Right renal cortex interstitium (tissue), 3 donors: ENCODE measurements at regions not wholly inside any gene's neighbourhood (a gene's known extent, or its start where the extent isn't known, plus 50 kb on each side); places are given as distances from the start of the nearest gene placed in this dataset.

Experiments
- DNase-seq, 3 donors: peaks; one replicate each; pipeline ENCODE4 v3.0.0-alpha.2; 2013; ENCODE audit warnings: low read depth in 3 of 3, low spot score in 2 of 3

- DNase-seq: no peak
These were observed 72.4 kb upstream of the ADCY1 start for GRCh38 chr7:45501791-45502190.

GRCh38 chr7:45506059-45506458, 68.1 kb upstream of the ADCY1 start:
- DNase-seq: no peak

GRCh38 chr7:45509222-45509621, 64.9 kb upstream of the ADCY1 start:
- no peak for DNase-seq

GRCh38 chr7:45511721-45512597, 62.2 kb upstream of the ADCY1 start:
- no peak for DNase-seq

GRCh38 chr7:45514944-45515343, 59.2 kb upstream of the ADCY1 start:
- no peak for DNase-seq

GRCh38 chr7:45515346-45515745, 58.8 kb upstream of the ADCY1 start:
- no peak for DNase-seq
